Fibroblast of lung (primary cell): ENCODE measurements at regions not wholly inside any gene's neighbourhood (a gene's known extent, or its start where the extent isn't known, plus 50 kb on each side); places are given as distances from the start of the nearest gene placed in this dataset.

Experiments used
- CTCF ChIP-seq, 2 donors: IDR thresholded peaks in 1 of 2; conservative IDR thresholded peaks in 1 of 2; 1 replicate in 1 of 2; 2 replicates in 1 of 2; pipeline ENCODE4 v1.5.1; 2011 to 2012; ENCODE audit warnings: low read length in 2 of 2, control low read depth in 1 of 2, inconsistent platforms in 1 of 2, low read depth in 1 of 2, mild to moderate bottlenecking in 1 of 2
- EZH2 ChIP-seq: IDR thresholded peaks from 2 replicates; pipeline ENCODE4 v1.5.1; 2012; ENCODE audit warnings: low read length, control low read depth, mild to moderate bottlenecking; ENCODE audit errors: missing control alignments

- TF ChIP-seq CTCF (conservative IDR thresholded peaks at IDR 0.05 in 1 of 2, IDR thresholded peaks at IDR 0.05 in 1 of 2; ENCODE audit: low read depth in 1 of 2, low read length in 2 of 2) (no peak), EZH2 (no peak)
These were observed 157.0 kb upstream of the PLN start for GRCh38 chr6:118391086-118391485.
